ENCODE measurements at regions not wholly inside any gene's neighbourhood (a gene's known extent, or its start where the extent isn't known, plus 50 kb on each side); places are given as distances from the start of the nearest gene placed in this dataset.

DNA sequence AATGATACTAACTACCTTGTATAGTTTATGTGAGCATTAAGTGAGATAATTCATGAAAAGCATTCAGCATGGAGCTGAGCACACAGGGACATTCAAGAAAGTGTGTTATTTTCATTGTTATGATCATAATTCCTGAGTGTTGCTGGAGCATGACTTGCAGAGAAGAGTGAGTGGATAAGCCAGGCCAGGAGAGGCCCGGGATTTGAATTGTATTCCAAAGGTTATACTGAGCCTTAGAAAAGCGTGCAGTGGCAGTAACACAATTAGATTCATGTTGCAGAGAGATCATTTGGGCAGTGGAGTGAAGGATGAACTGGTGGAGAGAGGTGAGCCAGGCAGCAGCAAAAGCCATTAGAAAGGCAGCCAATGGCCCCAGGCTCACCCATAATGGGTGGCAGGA, 142.9 kb upstream of the SH3BP4 start:
- TF ChIP-seq, protein P1, sequence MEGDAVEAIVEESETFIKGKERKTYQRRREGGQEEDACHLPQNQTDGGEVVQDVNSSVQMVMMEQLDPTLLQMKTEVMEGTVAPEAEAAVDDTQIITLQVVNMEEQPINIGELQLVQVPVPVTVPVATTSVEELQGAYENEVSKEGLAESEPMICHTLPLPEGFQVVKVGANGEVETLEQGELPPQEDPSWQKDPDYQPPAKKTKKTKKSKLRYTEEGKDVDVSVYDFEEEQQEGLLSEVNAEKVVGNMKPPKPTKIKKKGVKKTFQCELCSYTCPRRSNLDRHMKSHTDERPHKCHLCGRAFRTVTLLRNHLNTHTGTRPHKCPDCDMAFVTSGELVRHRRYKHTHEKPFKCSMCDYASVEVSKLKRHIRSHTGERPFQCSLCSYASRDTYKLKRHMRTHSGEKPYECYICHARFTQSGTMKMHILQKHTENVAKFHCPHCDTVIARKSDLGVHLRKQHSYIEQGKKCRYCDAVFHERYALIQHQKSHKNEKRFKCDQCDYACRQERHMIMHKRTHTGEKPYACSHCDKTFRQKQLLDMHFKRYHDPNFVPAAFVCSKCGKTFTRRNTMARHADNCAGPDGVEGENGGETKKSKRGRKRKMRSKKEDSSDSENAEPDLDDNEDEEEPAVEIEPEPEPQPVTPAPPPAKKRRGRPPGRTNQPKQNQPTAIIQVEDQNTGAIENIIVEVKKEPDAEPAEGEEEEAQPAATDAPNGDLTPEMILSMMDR (IDR thresholded peaks at IDR 0.05): no peak
- Histone ChIP-seq H3K4me1 (no peaks in the 10 kb centered on the region), H3K27me3 (peaks cover 0 to 8% (median 0%) of the 10 kb centered on the region in 7 donors), H3K36me3 (no peaks in the 10 kb centered on the region), H3K4me3 (no peak overlapping the region), H3K27ac (no peak overlapping the region), H3K9me3 (peaks cover 0 to 16% (median under 1%) of the 10 kb centered on the region in 11 donors)
- intact Hi-C loops (cut with DNase I): no loop called here
- ATAC-seq: no peak
- no peak for DNase-seq
- WGBS, 2 donors: 76 to 93% methylated on average over 2 of the region's 2 CpGs

DNA sequence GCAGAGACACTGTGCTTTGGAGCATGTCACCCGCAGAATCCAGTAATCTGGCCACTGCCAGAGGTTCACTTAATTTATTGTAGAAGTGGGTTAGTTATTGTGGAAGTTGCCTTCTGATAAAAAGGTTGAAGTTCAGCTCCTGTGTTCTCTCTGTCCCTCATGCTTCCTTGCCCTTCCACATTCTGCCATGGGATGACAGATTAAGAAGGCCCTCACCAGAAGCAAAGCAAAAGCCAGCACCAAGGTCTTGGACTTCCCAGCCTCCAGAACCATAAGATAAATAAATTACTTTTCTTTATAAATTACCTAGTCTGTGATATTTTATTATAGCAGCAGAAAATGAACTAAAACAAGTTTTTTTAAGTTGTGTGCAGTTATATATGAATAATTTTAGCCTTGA, 145.0 kb upstream of the SH3BP4 start:
- no peak for DNase-seq
- TF ChIP-seq, protein P1 (IDR thresholded peaks at IDR 0.05): no peak
- intact Hi-C loops (cut with DNase I): no loop called here
- H3K27me3 ChIP-seq: peaks cover 0 to 5% (median 0%) of the 10 kb centered on the region in 7 donors
- no peaks in the 10 kb centered on the region for H3K4me1 ChIP-seq
- ATAC-seq: no peak
- H3K27ac ChIP-seq: no peak overlapping the region
- no peaks in the 10 kb centered on the region for H3K36me3 ChIP-seq
- H3K9me3 ChIP-seq: peaks cover 0 to 21% (median 4%) of the 10 kb centered on the region in 11 donors
- WGBS, 2 donors: 100% methylated on average over 1 of the region's 1 CpG
- no peak overlapping the region for H3K4me3 ChIP-seq

DNA sequence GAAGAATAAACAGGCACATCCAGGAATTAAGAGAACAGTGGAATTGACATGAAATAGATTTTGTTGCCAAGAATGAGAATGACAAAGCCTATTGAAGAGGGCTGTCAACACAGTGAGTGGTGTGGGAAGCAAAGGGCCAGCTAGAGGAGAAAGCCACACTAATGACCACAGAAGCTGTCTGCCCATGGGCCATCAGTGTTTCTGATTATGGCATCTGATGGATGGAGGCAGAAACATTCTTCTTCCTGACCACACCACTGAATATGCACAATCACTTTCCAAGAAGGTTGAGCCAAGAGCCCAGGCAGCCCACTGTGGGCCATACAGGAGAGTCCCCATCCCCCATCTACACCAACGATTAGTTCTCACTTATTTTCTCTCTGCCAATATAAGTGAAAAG, 146.0 kb upstream of the SH3BP4 start:
- 87 to 91% methylated on average over 1 of the region's 1 CpG for WGBS, 2 donors
- ATAC-seq (no peak), DNase-seq (no peak)
- intact Hi-C loops (cut with DNase I): no loop called here
- Histone ChIP-seq H3K27me3 (peaks cover 0 to 5% (median 0%) of the 10 kb centered on the region in 7 donors), H3K4me1 (no peaks in the 10 kb centered on the region), H3K27ac (no peak overlapping the region), H3K4me3 (no peak overlapping the region), H3K9me3 (peaks cover 0 to 21% (median 4%) of the 10 kb centered on the region in 11 donors), H3K36me3 (no peaks in the 10 kb centered on the region)
- TF ChIP-seq, protein P1 (IDR thresholded peaks at IDR 0.05): no peak

DNA sequence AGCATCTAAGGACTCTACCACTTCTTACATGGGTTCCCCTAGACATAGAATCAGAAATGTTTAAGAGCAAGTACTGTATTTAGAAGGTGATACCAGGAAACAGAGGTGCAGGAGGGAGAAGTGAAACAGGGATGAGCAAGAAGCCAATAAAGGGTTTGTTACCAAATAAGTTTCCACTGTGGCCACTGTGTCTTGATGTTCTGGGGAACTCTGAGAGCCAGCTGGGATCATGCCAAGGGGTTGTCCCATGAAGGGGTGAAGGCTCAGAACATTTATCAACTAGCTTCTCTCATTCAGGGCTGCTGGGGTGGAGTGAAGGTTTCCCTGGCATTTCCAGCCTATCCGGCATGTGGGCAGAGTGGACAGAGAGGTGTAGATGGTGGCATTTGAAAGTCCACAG, 147.1 kb upstream of the SH3BP4 start:
- peaks cover 0 to 4% (median under 1%) of the 10 kb centered on the region in 7 donors for H3K27me3 ChIP-seq
- ATAC-seq: no peak
- no peaks in the 10 kb centered on the region for H3K36me3 ChIP-seq
- no peak overlapping the region for H3K27ac ChIP-seq
- TF ChIP-seq, protein P1 (IDR thresholded peaks at IDR 0.05): no peak
- no peaks in the 10 kb centered on the region for H3K4me1 ChIP-seq
- H3K9me3 ChIP-seq: peaks cover 0 to 21% (median 4%) of the 10 kb centered on the region in 11 donors
- no peak for DNase-seq
- 0 to 96% methylated on average over 1 of the region's 1 CpG for WGBS, 2 donors
- intact Hi-C loops (cut with DNase I): no loop called here
- no peak overlapping the region for H3K4me3 ChIP-seq

Data from heart right ventricle (tissue), 16 donors.